HEK293T (cell line): ENCODE measurements at regions not wholly inside any gene's neighbourhood (a gene's known extent, or its start where the extent isn't known, plus 50 kb on each side); places are given as distances from the start of the nearest gene placed in this dataset.

Source experiments
- CTCF ChIA-PET: fragments of 350-600 bp; formaldehyde crosslinking; extraction: SDS; loops from one replicate; lab custom pipeline; 2021; ENCODE audit warnings: antibody characterized with exemption, inconsistent platforms; lab: Yijun Ruan, JAX
- POLR2A ChIA-PET: fragments of 350-600 bp; formaldehyde crosslinking; extraction: SDS; loops from one replicate; lab custom pipeline; 2020; ENCODE audit warnings: antibody characterized with exemption, inconsistent platforms; lab: Yijun Ruan, JAX
- DNase-seq: peaks from one replicate; pipeline ENCODE4 v3.0.0; 2012; ENCODE audit warnings: mixed read lengths; ENCODE audit errors: extremely low spot score
- ARNT ChIP-seq: fragments of 450-650 bp; IDR thresholded peaks from 2 replicates; pipeline ENCODE4 v1.6.1; 2017; ENCODE audit warnings: mild to moderate bottlenecking
- BHLHE40 ChIP-seq: fragments of 450-650 bp; IDR thresholded peaks from 2 replicates; pipeline ENCODE4 v1.6.1; 2016; ENCODE audit warnings: mild to moderate bottlenecking, moderate library complexity, borderline replicate concordance
- CTBP1 ChIP-seq: fragments of 450-650 bp; IDR thresholded peaks from 2 replicates; pipeline ENCODE4 v1.6.1; 2016; ENCODE audit warnings: borderline replicate concordance
- ELF4 ChIP-seq: fragments of 450-650 bp; IDR thresholded peaks from 2 replicates; pipeline ENCODE4 v1.6.1; 2017; ENCODE audit warnings: antibody characterized with exemption
- FOXA1 ChIP-seq: fragments of 450-650 bp; IDR thresholded peaks from 2 replicates; pipeline ENCODE4 v1.6.1; 2016; ENCODE audit warnings: mild to moderate bottlenecking
- FOXK2 ChIP-seq: fragments of 450-650 bp; IDR thresholded peaks from 2 replicates; pipeline ENCODE4 v1.6.1; 2016; ENCODE audit warnings: mild to moderate bottlenecking
- FOXM1 ChIP-seq: fragments of 450-650 bp; IDR thresholded peaks from 2 replicates; pipeline ENCODE4 v1.6.1; 2017; ENCODE audit warnings: mild to moderate bottlenecking, borderline replicate concordance
- HDGF ChIP-seq: fragments of 450-650 bp; IDR thresholded peaks from 2 replicates; pipeline ENCODE4 v1.6.1; 2017; ENCODE audit warnings: antibody characterized with exemption, borderline replicate concordance
- L3MBTL2 ChIP-seq: fragments of 450-650 bp; conservative IDR thresholded peaks from 2 replicates; pipeline ENCODE4 v1.6.1; 2016; ENCODE audit warnings: mild to moderate bottlenecking
- LEF1 ChIP-seq: fragments of 450-650 bp; IDR thresholded peaks from 2 replicates; pipeline ENCODE4 v1.6.1; 2017; ENCODE audit warnings: mild to moderate bottlenecking, borderline replicate concordance
- NFRKB ChIP-seq: fragments of 450-650 bp; IDR thresholded peaks from 2 replicates; pipeline ENCODE4 v1.6.1; 2016; ENCODE audit warnings: mild to moderate bottlenecking, moderate library complexity
- SP1 ChIP-seq: fragments of 450-650 bp; IDR thresholded peaks from 2 replicates; pipeline ENCODE4 v1.6.1; 2017
- SUZ12 ChIP-seq: fragments of 450-650 bp; IDR thresholded peaks from 2 replicates; pipeline ENCODE4 v1.6.1; 2016; ENCODE audit warnings: mild to moderate bottlenecking
- TARDBP ChIP-seq: fragments of 450-650 bp; IDR thresholded peaks from 2 replicates; pipeline ENCODE4 v1.6.1; 2016
- ZNF384 ChIP-seq: fragments of 450-650 bp; IDR thresholded peaks from 2 replicates; pipeline ENCODE4 v1.6.1; 2016
- TF ChIP-seq, protein P1 (sequence below): fragments of 450-650 bp; IDR thresholded peaks from 2 replicates; pipeline ENCODE4 v1.6.1; 2016

DNA sequence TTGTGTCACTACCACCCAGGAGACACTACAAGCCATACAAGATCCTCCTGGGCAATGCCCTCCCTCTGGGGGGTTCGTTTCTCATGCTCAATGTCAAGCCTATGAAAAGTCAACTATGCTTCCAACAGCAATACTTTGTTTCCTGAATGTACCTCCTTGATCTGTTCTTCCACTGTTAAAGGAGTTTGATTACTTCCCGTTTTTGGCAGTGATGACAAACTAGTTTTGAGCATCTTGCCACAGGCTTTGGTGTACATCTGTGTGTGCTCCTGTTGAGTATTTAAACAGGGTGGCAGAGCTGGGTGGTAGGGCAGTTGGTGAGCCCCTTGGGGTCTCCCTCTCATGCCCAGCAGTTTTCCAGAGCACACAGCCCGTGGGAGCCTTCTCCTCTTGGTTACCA lies 81.4 kb downstream of the IL12A start:
- ChIA-PET POLR2A (no interaction called here), CTCF (no interaction called here)
- TF ChIP-seq CTBP1, result no peak
- no peak for TF ChIP-seq TARDBP
- TF ChIP-seq FOXK2, result no peak
- no peak for TF ChIP-seq ELF4
- no peak for TF ChIP-seq L3MBTL2
- TF ChIP-seq NFRKB, result no peak
- TF ChIP-seq ARNT, result no peak
- no peak for TF ChIP-seq BHLHE40
- TF ChIP-seq FOXM1, result no peak
- TF ChIP-seq SP1, result no peak
- no peak for TF ChIP-seq FOXA1
- TF ChIP-seq HDGF, result no peak
- TF ChIP-seq, protein P1, sequence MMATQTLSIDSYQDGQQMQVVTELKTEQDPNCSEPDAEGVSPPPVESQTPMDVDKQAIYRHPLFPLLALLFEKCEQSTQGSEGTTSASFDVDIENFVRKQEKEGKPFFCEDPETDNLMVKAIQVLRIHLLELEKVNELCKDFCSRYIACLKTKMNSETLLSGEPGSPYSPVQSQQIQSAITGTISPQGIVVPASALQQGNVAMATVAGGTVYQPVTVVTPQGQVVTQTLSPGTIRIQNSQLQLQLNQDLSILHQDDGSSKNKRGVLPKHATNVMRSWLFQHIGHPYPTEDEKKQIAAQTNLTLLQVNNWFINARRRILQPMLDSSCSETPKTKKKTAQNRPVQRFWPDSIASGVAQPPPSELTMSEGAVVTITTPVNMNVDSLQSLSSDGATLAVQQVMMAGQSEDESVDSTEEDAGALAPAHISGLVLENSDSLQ, result no peak
- TF ChIP-seq SUZ12, result no peak
- no peak for TF ChIP-seq LEF1
- TF ChIP-seq ZNF384, result no peak
- no peak for DNase-seq

DNA sequence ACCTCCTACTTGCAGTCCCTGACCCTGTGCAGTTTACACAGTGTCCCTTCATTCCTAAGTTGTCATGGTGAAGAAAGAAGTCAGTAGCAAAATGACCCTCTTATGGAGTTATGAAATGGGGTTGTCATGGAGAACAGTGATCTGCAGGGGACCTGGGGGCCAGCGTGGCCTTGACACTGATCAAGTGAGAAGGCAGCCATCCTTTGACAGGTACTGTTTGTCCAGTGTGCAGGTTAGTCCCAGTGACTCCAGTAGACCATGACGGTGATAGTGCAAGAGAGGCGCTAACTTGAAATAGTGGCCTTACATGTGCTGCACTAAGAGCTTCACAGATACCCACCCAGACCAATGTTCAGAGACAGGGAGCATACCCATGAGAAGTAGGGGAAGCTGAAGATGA lies 87.9 kb downstream of the IL12A start:
- DNase-seq, result no peak
- CTCF ChIA-PET, result interaction anchor here (1.0 kb wide), 1 partner anchor 88 kb away, joined by 3 read pairs; the partner anchor contains the start of gene IL12A
- POLR2A ChIA-PET, result no interaction called here
- no peak for TF ChIP-seq CTBP1
- TF ChIP-seq FOXA1, result no peak
- no peak for TF ChIP-seq LEF1
- TF ChIP-seq SP1, result no peak
- no peak for TF ChIP-seq ARNT
- TF ChIP-seq, protein P1, result no peak
- no peak for TF ChIP-seq TARDBP
- no peak for TF ChIP-seq ZNF384
- TF ChIP-seq NFRKB, result no peak
- TF ChIP-seq BHLHE40, result no peak
- TF ChIP-seq FOXM1, result no peak
- no peak for TF ChIP-seq HDGF
- TF ChIP-seq SUZ12, result no peak
- TF ChIP-seq FOXK2, result no peak

DNA sequence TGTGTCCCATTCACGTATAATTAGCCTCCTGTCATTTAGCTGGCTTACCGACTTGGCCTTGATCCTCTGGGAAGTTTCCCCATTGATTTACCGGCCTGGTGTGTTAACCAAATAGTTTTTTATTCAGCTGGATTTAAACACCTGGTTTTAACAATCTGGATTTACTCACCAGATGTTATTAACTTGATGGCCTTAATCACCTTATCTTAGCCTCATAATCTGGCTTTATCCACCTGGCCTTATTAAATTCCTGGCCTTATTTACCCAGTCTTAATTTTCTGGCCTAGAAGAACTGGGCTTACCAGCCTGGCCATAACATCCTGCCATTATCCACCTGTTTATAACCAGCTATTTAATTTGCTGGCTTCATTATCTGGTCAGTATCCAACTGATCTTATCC lies 89.9 kb downstream of the IL12A start:
- ChIA-PET POLR2A (no interaction called here), CTCF (no interaction called here)
- no peak for DNase-seq
- TF ChIP-seq SP1 (no peak), ARNT (no peak), LEF1 (no peak), TARDBP (no peak), SUZ12 (no peak), BHLHE40 (no peak)

DNA sequence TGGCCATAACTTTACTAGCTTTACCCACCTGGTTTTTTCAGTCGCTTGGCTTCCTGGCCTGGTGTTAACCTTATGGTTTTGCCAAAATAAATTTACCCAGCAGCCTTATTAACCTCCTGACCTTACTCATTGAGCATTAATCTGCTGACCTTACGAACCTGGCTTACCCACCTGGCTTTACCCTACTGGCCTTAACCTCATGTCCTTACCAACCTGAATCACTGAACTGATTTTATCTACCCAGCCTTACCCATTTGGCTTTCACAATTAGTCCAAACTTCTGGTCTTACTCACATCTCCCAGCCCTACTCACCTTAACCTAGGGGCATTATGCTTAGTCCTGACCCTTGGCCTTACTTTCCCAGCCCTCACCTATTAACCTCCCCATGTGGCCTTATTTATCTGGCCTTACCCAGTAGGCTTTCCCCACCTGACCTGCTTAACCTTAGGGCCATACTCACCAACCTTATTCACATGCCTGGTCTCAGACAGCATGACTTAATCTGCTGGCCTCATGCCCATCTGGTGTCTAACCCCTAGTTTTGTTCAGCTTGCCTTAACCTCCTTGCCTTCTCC lies 93.4 kb downstream of the IL12A start:
- CTCF ChIA-PET, result no interaction called here
- no peak for DNase-seq
- POLR2A ChIA-PET, result no interaction called here
- TF ChIP-seq, protein P1, result no peak
- TF ChIP-seq SUZ12, result no peak
- no peak for TF ChIP-seq BHLHE40
- no peak for TF ChIP-seq CTBP1
- TF ChIP-seq TARDBP, result no peak
- no peak for TF ChIP-seq HDGF
- no peak for TF ChIP-seq ZNF384
- no peak for TF ChIP-seq NFRKB
- no peak for TF ChIP-seq ARNT
- no peak for TF ChIP-seq SP1
- no peak for TF ChIP-seq ELF4
- TF ChIP-seq L3MBTL2, result no peak
- no peak for TF ChIP-seq FOXA1
- TF ChIP-seq FOXM1, result no peak
- no peak for TF ChIP-seq LEF1
- TF ChIP-seq FOXK2, result no peak

DNA sequence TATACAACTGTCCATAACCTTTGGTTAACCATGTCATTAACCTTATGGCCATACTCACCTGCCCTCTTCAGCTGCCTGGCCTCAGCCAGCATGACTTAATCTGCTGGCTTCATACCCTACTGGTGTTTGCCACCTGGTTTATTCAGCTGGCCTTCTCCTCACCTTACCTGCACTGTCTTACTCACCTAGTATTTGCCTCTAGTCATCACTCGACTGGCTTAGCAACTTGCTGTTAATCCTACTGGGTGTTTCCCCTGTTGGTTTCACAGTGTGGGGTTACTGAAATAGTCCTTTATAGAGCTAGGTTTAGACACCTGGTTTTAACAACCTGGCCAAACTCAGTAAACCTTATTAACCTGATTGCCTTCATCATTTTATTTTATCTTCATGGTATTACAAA lies 96.4 kb downstream of the IL12A start:
- ChIA-PET CTCF (no interaction called here), POLR2A (no interaction called here)
- no peak for TF ChIP-seq FOXM1
- TF ChIP-seq NFRKB, result no peak
- no peak for TF ChIP-seq L3MBTL2
- no peak for TF ChIP-seq BHLHE40
- TF ChIP-seq SP1, result no peak
- TF ChIP-seq LEF1, result no peak
- no peak for TF ChIP-seq ELF4
- no peak for TF ChIP-seq CTBP1
- TF ChIP-seq HDGF, result no peak
- TF ChIP-seq TARDBP, result no peak
- no peak for TF ChIP-seq FOXK2
- no peak for TF ChIP-seq SUZ12
- no peak for DNase-seq

DNA sequence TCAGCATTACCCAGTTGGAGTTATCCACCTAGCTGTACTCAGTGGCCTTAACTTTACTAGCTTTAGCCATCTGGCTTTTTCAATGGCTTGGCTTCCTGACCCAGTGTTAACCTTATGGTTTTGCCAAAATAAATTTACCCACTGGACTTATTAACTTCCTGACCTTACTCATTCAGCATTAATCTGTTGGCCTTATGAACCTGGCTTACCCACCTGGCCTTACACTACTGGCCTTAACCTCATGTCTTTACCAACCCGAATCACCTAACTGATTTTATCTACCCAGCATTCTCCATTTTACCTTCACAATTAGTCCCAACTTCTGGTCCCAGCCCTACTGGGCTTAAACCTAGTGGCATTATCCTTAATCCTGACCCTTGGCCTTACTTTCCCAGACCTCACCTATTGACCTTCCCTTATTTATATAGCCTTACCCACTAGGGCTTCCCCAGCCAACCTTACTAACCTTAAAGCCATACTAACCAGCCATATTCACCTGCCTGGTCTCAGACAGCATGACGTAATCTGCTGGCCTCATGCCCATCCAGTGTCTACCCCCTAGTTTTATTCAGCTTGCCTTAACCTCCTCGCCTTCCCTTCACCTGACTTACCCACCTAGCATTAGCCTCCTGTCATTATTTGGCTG lies 100.0 kb downstream of the IL12A start:
- CTCF ChIA-PET, result no interaction called here
- POLR2A ChIA-PET, result no interaction called here
- no peak for TF ChIP-seq L3MBTL2
- TF ChIP-seq, protein P1, result no peak
- no peak for TF ChIP-seq SP1
- no peak for TF ChIP-seq LEF1
- TF ChIP-seq FOXK2, result no peak
- no peak for TF ChIP-seq NFRKB
- TF ChIP-seq SUZ12, result no peak
- TF ChIP-seq TARDBP, result no peak

More for the DNA sequence above, 100.0 kb downstream of the IL12A start:
- no peak for DNase-seq
